ENCODE measurements at regions not wholly inside any gene's neighbourhood (a gene's known extent, or its start where the extent isn't known, plus 50 kb on each side); places are given as distances from the start of the nearest gene placed in this dataset.

DNA sequence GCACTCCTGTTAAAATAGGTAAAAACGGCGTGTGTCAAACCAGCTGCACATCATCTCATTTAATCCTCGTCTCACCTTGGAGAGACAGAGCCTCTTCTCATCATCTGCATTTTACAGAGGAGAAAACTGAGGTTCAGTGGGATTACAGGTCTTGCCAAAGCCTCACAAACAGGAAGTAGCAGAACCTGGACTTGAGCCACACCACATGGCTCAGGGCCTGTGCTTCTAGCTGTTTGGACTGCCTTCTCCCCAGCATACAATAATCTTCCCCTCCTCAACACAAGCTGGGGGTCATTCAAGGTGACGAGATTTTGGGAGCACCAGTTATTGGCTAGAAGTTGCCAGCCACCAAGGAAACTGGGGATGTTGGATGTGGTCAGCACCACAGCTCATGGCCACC, 167.9 kb upstream of the ZC3H12A start:
- Mint-ChIP-seq H3K9me3 (no peaks in the 10 kb centered on the region), H3K27me3 (peaks cover 14% of the 10 kb centered on the region), H3K27ac (no peak overlapping the region), H3K36me3 (no peaks in the 10 kb centered on the region), H3K4me3 (no peak overlapping the region), H3K4me1 (ENCODE audit: low read depth) (no peaks in the 10 kb centered on the region)
- CTCF ChIA-PET = interaction anchor here (1.1 kb wide), 1 partner anchor 790 kb away, joined by 3 read pairs; no protein-coding TSS in a partner anchor
- intact Hi-C loops (cut with micrococcal nuclease) = no loop called here
- POLR2A ChIA-PET = no interaction called here
- DNase-seq = no peak

DNA sequence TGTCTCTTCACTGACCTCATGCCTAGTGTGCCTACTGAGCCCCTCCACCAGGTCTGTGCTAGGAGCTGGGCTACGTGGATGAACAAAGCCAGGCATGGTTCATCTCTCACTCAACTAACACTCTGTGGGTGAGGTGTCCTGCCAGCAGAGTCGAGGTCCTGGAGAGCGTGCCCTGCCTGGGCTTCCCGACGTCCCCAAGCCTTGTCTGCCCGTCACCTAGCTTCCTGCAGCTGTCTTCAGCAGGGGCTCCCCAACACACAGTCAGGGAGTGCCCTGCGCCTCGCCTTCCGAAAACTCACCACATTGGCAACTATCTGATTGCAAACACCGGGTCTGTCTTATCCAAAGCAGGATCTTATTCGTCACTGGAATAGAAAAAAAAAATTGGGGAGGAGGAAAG, 167.5 kb upstream of the ZC3H12A start:
- Mint-ChIP-seq H3K4me3 (no peak overlapping the region), H3K4me1 (ENCODE audit: low read depth) (no peaks in the 10 kb centered on the region), H3K36me3 (no peaks in the 10 kb centered on the region), H3K27me3 (peaks cover 17% of the 10 kb centered on the region), H3K27ac (no peak overlapping the region), H3K9me3 (no peaks in the 10 kb centered on the region)
- intact Hi-C loops (cut with micrococcal nuclease) = no loop called here
- ChIA-PET POLR2A (no interaction called here), CTCF (interaction anchor here (1.1 kb wide), 1 partner anchor 790 kb away, joined by 3 read pairs; no protein-coding TSS in a partner anchor)
- DNase-seq = no peak

GRCh38 chr1:37308031-37308960, 166.1 kb upstream of the ZC3H12A start:
- no peak for DNase-seq
- no peak overlapping the region for H3K4me3 Mint-ChIP-seq
- no peak overlapping the region for H3K27ac Mint-ChIP-seq
- H3K27me3 Mint-ChIP-seq = peaks cover 24% of the 10 kb centered on the region
- intact Hi-C loops (cut with micrococcal nuclease) = no loop called here
- H3K4me1 Mint-ChIP-seq (ENCODE audit: low read depth) = no peaks in the 10 kb centered on the region
- H3K36me3 Mint-ChIP-seq = no peaks in the 10 kb centered on the region
- CTCF ChIA-PET = interaction anchor here (1.0 kb wide), 1 partner anchor 9 kb away, joined by 3 read pairs; no protein-coding TSS in a partner anchor
- no peaks in the 10 kb centered on the region for H3K9me3 Mint-ChIP-seq
- POLR2A ChIA-PET = no interaction called here

DNA sequence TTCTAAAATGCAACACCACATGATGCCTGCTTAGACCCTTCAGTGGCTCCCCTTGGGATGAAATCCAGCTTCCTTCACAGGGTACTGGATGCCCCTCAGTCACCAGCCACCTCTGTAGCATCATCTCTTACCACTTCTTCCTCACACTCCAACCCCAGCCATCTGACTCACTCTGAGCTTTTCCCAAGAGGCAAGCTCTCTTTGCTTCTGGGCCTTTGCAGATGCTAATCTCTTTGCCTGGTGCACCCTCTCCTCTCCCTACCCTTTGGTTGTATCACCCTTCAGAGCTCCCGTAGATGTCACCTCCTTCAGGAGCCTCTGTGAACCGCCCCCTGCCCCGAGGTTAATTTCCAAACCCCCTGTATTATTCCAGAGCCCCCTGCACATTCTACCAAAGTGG, 164.8 kb upstream of the ZC3H12A start:
- CTCF ChIA-PET = interaction anchor here (1.0 kb wide), 1 partner anchor 733 kb away, joined by 3 read pairs; no protein-coding TSS in a partner anchor
- no peaks in the 10 kb centered on the region for H3K36me3 Mint-ChIP-seq
- DNase-seq = no peak
- POLR2A ChIA-PET = no interaction called here
- no peak overlapping the region for H3K27ac Mint-ChIP-seq
- H3K4me1 Mint-ChIP-seq (ENCODE audit: low read depth) = no peaks in the 10 kb centered on the region
- H3K27me3 Mint-ChIP-seq = peaks cover 29% of the 10 kb centered on the region
- no peaks in the 10 kb centered on the region for H3K9me3 Mint-ChIP-seq
- H3K4me3 Mint-ChIP-seq = no peak overlapping the region
- intact Hi-C loops (cut with micrococcal nuclease) = no loop called here

- Mint-ChIP-seq H3K36me3 (no peaks in the 10 kb centered on the region), H3K27me3 (peaks cover 28% of the 10 kb centered on the region), H3K27ac (no peak overlapping the region), H3K9me3 (no peaks in the 10 kb centered on the region), H3K4me3 (no peak overlapping the region), H3K4me1 (ENCODE audit: low read depth) (no peaks in the 10 kb centered on the region)
- intact Hi-C loops (cut with micrococcal nuclease) = no loop called here
- POLR2A ChIA-PET = no interaction called here
- CTCF ChIA-PET = interaction anchor here (1.0 kb wide), 1 partner anchor 734 kb away, joined by 3 read pairs; no protein-coding TSS in a partner anchor
- DNase-seq = no peak
These were observed 164.3 kb upstream of the ZC3H12A start for GRCh38 chr1:37310064-37310463.

GRCh38 chr1:37315371-37315846, 159.0 kb upstream of the ZC3H12A start:
- no peak overlapping the region for H3K27ac Mint-ChIP-seq
- H3K9me3 Mint-ChIP-seq = no peaks in the 10 kb centered on the region
- no peaks in the 10 kb centered on the region for H3K36me3 Mint-ChIP-seq
- no peak overlapping the region for H3K4me3 Mint-ChIP-seq
- POLR2A ChIA-PET = no interaction called here
- intact Hi-C loops (cut with micrococcal nuclease) = no loop called here
- CTCF ChIA-PET = interaction anchor here (3.2 kb wide), 1 partner anchor 8 kb away, joined by 17 read pairs; no protein-coding TSS in a partner anchor
- DNase-seq = no peak
- peaks cover 51% of the 10 kb centered on the region for H3K27me3 Mint-ChIP-seq
- H3K4me1 Mint-ChIP-seq (ENCODE audit: low read depth) = peaks cover 2% of the 10 kb centered on the region

GRCh38 chr1:37317870-37318467, 156.4 kb upstream of the ZC3H12A start:
- ChIA-PET CTCF (interaction anchor here (0.8 kb wide), 1 partner anchor 10 kb away, joined by 3 read pairs; no protein-coding TSS in a partner anchor), POLR2A (no interaction called here)
- no peak overlapping the region for H3K27ac Mint-ChIP-seq
- no peak for DNase-seq
- intact Hi-C loops (cut with micrococcal nuclease) = no loop called here
- H3K27me3 Mint-ChIP-seq = peaks cover 48% of the 10 kb centered on the region
- no peak overlapping the region for H3K4me3 Mint-ChIP-seq
- H3K4me1 Mint-ChIP-seq (ENCODE audit: low read depth) = peaks cover 2% of the 10 kb centered on the region
- H3K9me3 Mint-ChIP-seq = no peaks in the 10 kb centered on the region
- no peaks in the 10 kb centered on the region for H3K36me3 Mint-ChIP-seq

GRCh38 chr1:37318490-37318889, 155.9 kb upstream of the ZC3H12A start:
- peaks cover 2% of the 10 kb centered on the region for H3K4me1 Mint-ChIP-seq (ENCODE audit: low read depth)
- intact Hi-C loops (cut with micrococcal nuclease) = no loop called here
- peaks cover 48% of the 10 kb centered on the region for H3K27me3 Mint-ChIP-seq
- H3K36me3 Mint-ChIP-seq = no peaks in the 10 kb centered on the region
- no peak overlapping the region for H3K27ac Mint-ChIP-seq
- ChIA-PET CTCF (no interaction called here), POLR2A (no interaction called here)
- H3K9me3 Mint-ChIP-seq = no peaks in the 10 kb centered on the region
- DNase-seq = no peak
- H3K4me3 Mint-ChIP-seq = no peak overlapping the region

DNA sequence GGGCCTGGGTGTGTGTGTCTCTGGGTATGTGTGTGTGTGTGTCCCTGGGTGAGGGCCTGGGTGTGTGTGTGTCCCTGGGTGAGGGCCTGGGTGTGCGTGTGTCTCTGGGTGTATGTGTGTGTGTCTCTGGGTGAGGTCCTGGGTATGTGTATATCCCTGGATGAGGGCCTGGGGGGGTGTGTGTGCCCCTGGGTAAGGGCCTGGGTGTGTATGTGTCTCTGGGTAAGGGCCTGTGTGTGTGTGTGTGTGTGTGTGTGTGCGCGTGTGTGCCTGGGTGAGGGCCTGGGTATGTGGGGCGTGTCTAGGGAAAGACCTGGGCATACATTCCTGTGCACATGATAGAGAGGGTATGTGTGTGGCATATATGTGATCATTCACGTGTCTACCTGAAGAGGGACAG, 155.1 kb upstream of the ZC3H12A start:
- Mint-ChIP-seq H3K4me1 (ENCODE audit: low read depth) (peaks cover 2% of the 10 kb centered on the region), H3K4me3 (no peak overlapping the region), H3K36me3 (no peaks in the 10 kb centered on the region), H3K27ac (no peak overlapping the region), H3K27me3 (peaks cover 47% of the 10 kb centered on the region), H3K9me3 (peaks cover 3% of the 10 kb centered on the region)
- ChIA-PET CTCF (no interaction called here), POLR2A (no interaction called here)
- DNase-seq = no peak
- intact Hi-C loops (cut with micrococcal nuclease) = no loop called here

DNA sequence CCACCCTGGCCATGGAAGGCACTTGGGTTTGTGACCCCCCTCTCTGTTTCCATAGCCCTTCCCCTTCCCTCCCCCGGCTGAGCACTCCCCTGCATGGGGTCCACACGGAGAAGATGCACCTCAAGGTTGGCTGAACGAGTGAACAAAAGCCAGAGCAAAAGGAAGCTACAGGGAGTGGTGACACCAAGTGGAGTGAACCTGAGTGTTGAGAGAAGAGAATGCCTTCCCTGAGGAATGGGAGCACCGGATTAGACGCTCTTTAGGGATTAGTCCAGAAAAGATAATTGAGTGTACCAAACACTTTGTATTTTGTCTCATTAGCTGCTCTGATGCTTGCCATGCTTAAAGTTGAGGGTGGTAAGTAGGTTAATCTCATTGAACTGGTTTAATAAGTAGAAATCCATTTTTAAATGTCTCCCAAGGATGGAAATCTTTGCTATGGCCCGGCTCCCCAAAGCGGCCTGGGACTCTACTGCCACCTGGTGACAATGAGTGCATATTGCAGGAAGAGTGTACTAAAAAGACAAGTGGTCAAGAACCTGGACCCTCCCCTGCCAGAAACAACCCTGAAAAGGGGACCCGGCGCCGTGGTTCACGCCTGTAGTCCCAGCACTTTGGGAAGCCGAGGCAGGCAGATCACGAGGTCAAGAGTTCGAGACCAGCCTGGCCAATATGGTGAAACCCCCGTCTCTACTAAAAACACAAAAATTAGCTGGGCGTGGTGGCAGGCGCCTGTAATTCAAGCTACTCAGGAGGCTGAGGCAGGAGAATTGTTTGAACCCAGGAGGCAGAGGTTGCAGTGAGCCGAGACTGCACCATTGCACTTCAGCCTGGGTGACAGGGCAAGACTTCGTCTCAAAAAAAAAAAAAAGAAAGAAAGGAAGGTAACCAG, 150.6 kb upstream of the ZC3H12A start:
- DNase-seq = peak; percentile 45
- ChIA-PET POLR2A (no interaction called here), CTCF (interaction anchor here (0.6 to 3.2 kb wide), 11 partner anchors 9 to 1270 kb away, joined by 3 to 17 read pairs (median 4); no protein-coding TSS in a partner anchor)
- Mint-ChIP-seq H3K9me3 (peaks cover 3% of the 10 kb centered on the region), H3K4me3 (no peak overlapping the region), H3K4me1 (ENCODE audit: low read depth) (no peaks in the 10 kb centered on the region), H3K36me3 (no peaks in the 10 kb centered on the region), H3K27me3 (peaks cover 27% of the 10 kb centered on the region), H3K27ac (no peak overlapping the region)
- intact Hi-C loops (cut with micrococcal nuclease) = loop anchor here (5.0 kb wide), 1 partner anchor 806 kb away; no protein-coding TSS in a partner anchor

- Mint-ChIP-seq H3K4me1 (ENCODE audit: low read depth) (no peaks in the 10 kb centered on the region), H3K27me3 (peaks cover 20% of the 10 kb centered on the region), H3K27ac (no peak overlapping the region), H3K9me3 (peaks cover 3% of the 10 kb centered on the region), H3K36me3 (no peaks in the 10 kb centered on the region), H3K4me3 (no peak overlapping the region)
- intact Hi-C loops (cut with micrococcal nuclease) = no loop called here
- no peak for DNase-seq
- POLR2A ChIA-PET = interaction anchor here (0.6 kb wide), 1 partner anchor 348 kb away, joined by 3 read pairs; no protein-coding TSS in a partner anchor
- CTCF ChIA-PET = interaction anchor here (0.8 to 3.2 kb wide), 4 partner anchors 9 to 808 kb away, joined by 3 to 17 read pairs (median 8); no protein-coding TSS in a partner anchor
These were observed 149.4 kb upstream of the ZC3H12A start for GRCh38 chr1:37325010-37325409.

All from activated CD4-positive, alpha-beta memory T cell treated with anti-CD3 and anti-CD28 coated beads for 36 hours (primary cell).